ENCODE measurements at regions not wholly inside any gene's neighbourhood (a gene's known extent, or its start where the extent isn't known, plus 50 kb on each side); places are given as distances from the start of the nearest gene placed in this dataset.

- TF ChIP-seq CTCF (IDR thresholded peaks at IDR 0.05) (no peak), FOXM1 (IDR thresholded peaks at IDR 0.05; ENCODE audit: low read depth) (no peak), MEF2A (IDR thresholded peaks at IDR 0.05; ENCODE audit: borderline replicate concordance, low read depth) (no peak)
Observed at GRCh38 chr11:115919341-115920091, 415.3 kb upstream of the CADM1 start (continued).

- H3K4me2 ChIP-seq: no peak overlapping the region
- H3K36me3 ChIP-seq (replicated peaks in 1 of 2; ENCODE audit: control insufficient read depth in 1 of 2, insufficient read depth in 2 of 2, low read length in 1 of 2): no peaks in the 10 kb centered on the region
- WGBS (ENCODE audit: low lambda C conversion rate): 53% methylated on average over 2 of the region's 2 CpGs
- H3K9me3 ChIP-seq: no peaks in the 10 kb centered on the region
- H3K4me3 ChIP-seq (ENCODE audit: low read depth in 2 of 2, low read length in 1 of 2): no peak overlapping the region
- H4K20me1 ChIP-seq (ENCODE audit: insufficient read depth): no peaks in the 10 kb centered on the region
- ChIA-PET CTCF (interaction anchor here (0.6 to 1.9 kb wide), 4 partner anchors 8 to 756 kb away, joined by 3 to 4 read pairs (median 4); no protein-coding TSS in a partner anchor), POLR2A (no interaction called here)
- H3F3A ChIP-seq (replicated peaks; ENCODE audit: insufficient read depth): no peaks in the 10 kb centered on the region
- no peaks in the 10 kb centered on the region for H3K27me3 ChIP-seq (ENCODE audit: insufficient read depth)
- no peak overlapping the region for H3K27ac ChIP-seq (ENCODE audit: low read depth in 2 of 2, low read length in 1 of 2)
- no peaks in the 10 kb centered on the region for H3K9me2 ChIP-seq
- no peaks in the 10 kb centered on the region for H3K79me2 ChIP-seq (ENCODE audit: insufficient read depth)
- H2AFZ ChIP-seq (ENCODE audit: low read depth): no peak overlapping the region
- no peak for DNase-seq
- TF ChIP-seq EP300 (IDR thresholded peaks at IDR 0.05; ENCODE audit: borderline replicate concordance in 1 of 2, low read depth in 1 of 2, low read length in 1 of 2): no peak
- TF ChIP-seq SMC3 (IDR thresholded peaks at IDR 0.05; ENCODE audit: low read depth, low read length): no peak
- no peak for TF ChIP-seq NRF1 (IDR thresholded peaks at IDR 0.05; ENCODE audit: low read depth, low read length)
- no peak for TF ChIP-seq CHD2 (IDR thresholded peaks at IDR 0.05; ENCODE audit: low read length, partially characterized antibody)
- no peak for TF ChIP-seq USF1 (IDR thresholded peaks at IDR 0.05; ENCODE audit: borderline replicate concordance, low read depth)
- TF ChIP-seq CTCF (IDR thresholded peaks at IDR 0.05): no peak
- TF ChIP-seq ZBTB33 (IDR thresholded peaks at IDR 0.05; ENCODE audit: borderline replicate concordance, low read depth): no peak
- no peak for TF ChIP-seq GABPA (IDR thresholded peaks at IDR 0.05; ENCODE audit: low read depth)
- no peak for TF ChIP-seq IRF3 (IDR thresholded peaks at IDR 0.05; ENCODE audit: low read depth, low read length)
- TF ChIP-seq GATA2 (CRISPR knock-in tag; IDR thresholded peaks at IDR 0.05): no peak
- TF ChIP-seq PBX3 (IDR thresholded peaks at IDR 0.05): no peak
- TF ChIP-seq POLR2AphosphoS5 (IDR thresholded peaks at IDR 0.05; ENCODE audit: low read depth, low read length): no peak
- no peak for TF ChIP-seq RAD21 (IDR thresholded peaks at IDR 0.05; ENCODE audit: low read length)
- no peak for TF ChIP-seq MAX (IDR thresholded peaks at IDR 0.05; ENCODE audit: low read depth)
- TF ChIP-seq FOXM1 (IDR thresholded peaks at IDR 0.05; ENCODE audit: low read depth): no peak
- TF ChIP-seq EZH2phosphoT487 (IDR thresholded peaks at IDR 0.05; ENCODE audit: borderline replicate concordance, low read depth): no peak
- no peak for TF ChIP-seq TAF1 (IDR thresholded peaks at IDR 0.05; ENCODE audit: borderline replicate concordance, low read depth, low read length)
- H3K4me1 ChIP-seq (ENCODE audit: control insufficient read depth in 1 of 2, insufficient read depth in 2 of 2, low read depth in 1 of 2, low read length in 1 of 2): peaks cover 0 to 7% of the 10 kb centered on the region in 2 experiments; a peak in 1 of 4 replicates
- H3K9ac ChIP-seq: no peak overlapping the region
Observed at GRCh38 chr11:115918576-115918975, 414.4 kb upstream of the CADM1 start.

Measured in SK-N-SH (cell line).